ENCODE measurements at regions not wholly inside any gene's neighbourhood (a gene's known extent, or its start where the extent isn't known, plus 50 kb on each side); places are given as distances from the start of the nearest gene placed in this dataset.

DNA sequence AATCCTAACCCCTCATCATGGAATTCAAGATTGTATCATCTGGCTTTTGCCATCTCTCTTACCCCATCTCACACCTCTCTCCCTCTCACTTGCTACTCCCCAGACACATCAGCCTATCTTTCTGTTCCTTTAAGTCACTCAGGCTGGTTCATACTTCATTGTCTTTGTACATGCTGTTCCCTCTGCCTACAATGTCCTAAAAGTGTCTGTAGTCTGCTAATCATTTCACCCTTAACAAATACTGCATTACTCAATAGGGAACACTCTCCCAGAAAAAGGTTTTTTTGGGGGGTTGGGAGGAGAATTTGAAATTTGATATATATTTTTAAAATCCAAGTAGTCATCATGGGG, 146.2 kb upstream of the KLF7 start:
- no TSS peak for BruUV-seq (replicated peaks)
- TF ChIP-seq, protein P1, sequence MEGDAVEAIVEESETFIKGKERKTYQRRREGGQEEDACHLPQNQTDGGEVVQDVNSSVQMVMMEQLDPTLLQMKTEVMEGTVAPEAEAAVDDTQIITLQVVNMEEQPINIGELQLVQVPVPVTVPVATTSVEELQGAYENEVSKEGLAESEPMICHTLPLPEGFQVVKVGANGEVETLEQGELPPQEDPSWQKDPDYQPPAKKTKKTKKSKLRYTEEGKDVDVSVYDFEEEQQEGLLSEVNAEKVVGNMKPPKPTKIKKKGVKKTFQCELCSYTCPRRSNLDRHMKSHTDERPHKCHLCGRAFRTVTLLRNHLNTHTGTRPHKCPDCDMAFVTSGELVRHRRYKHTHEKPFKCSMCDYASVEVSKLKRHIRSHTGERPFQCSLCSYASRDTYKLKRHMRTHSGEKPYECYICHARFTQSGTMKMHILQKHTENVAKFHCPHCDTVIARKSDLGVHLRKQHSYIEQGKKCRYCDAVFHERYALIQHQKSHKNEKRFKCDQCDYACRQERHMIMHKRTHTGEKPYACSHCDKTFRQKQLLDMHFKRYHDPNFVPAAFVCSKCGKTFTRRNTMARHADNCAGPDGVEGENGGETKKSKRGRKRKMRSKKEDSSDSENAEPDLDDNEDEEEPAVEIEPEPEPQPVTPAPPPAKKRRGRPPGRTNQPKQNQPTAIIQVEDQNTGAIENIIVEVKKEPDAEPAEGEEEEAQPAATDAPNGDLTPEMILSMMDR (IDR thresholded peaks at IDR 0.05; ENCODE audit: unreplicated experiment), result no peak
- no peaks in the 10 kb centered on the region for H3K36me3 Mint-ChIP-seq (ENCODE audit: insufficient read depth, unreplicated experiment)
- no peak for DNase-seq
- H3K4me1 Mint-ChIP-seq (ENCODE audit: low read depth, unreplicated experiment), result no peaks in the 10 kb centered on the region
- CTCF ChIA-PET, result no interaction called here
- no peak overlapping the region for H3K4me3 Mint-ChIP-seq (ENCODE audit: low read depth, unreplicated experiment)
- H3K27ac Mint-ChIP-seq (ENCODE audit: unreplicated experiment), result no peak overlapping the region
- H3K27me3 Mint-ChIP-seq (ENCODE audit: unreplicated experiment), result no peaks in the 10 kb centered on the region
- no peaks in the 10 kb centered on the region for H3K9me3 Mint-ChIP-seq (ENCODE audit: low read depth, unreplicated experiment)
- intact Hi-C loops (cut with micrococcal nuclease; ENCODE audit: unreplicated experiment), result no loop called here

DNA sequence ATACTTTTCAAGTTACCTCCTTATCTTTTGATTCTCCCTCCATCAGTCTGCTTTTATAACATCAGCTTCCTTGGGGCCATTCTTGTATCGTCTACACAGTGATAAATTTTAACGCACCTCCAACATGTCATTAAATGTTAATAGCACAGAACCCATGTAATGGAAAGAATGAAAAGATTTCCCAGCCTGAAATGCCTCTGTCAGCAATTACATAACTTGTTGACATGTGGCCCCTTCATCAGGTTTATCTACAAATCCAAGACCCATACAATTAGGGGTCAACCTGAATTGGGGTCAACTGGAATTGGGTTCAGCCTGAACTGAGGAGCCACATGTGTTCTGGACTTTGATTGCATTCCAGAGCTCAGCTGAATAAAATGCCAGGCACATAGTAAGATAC, 148.2 kb upstream of the KLF7 start:
- Mint-ChIP-seq H3K27ac (ENCODE audit: unreplicated experiment) (no peak overlapping the region), H3K36me3 (ENCODE audit: insufficient read depth, unreplicated experiment) (no peaks in the 10 kb centered on the region), H3K4me1 (ENCODE audit: low read depth, unreplicated experiment) (no peaks in the 10 kb centered on the region), H3K27me3 (ENCODE audit: unreplicated experiment) (no peaks in the 10 kb centered on the region), H3K4me3 (ENCODE audit: low read depth, unreplicated experiment) (no peak overlapping the region), H3K9me3 (ENCODE audit: low read depth, unreplicated experiment) (no peaks in the 10 kb centered on the region)
- intact Hi-C loops (cut with micrococcal nuclease; ENCODE audit: unreplicated experiment), result no loop called here
- CTCF ChIA-PET, result no interaction called here
- TF ChIP-seq, protein P1 (IDR thresholded peaks at IDR 0.05; ENCODE audit: unreplicated experiment), result no peak
- BruUV-seq (replicated peaks), result no TSS peak
- DNase-seq, result no peak

GRCh38 chr2:207315131-207315530, 149.4 kb upstream of the KLF7 start:
- intact Hi-C loops (cut with micrococcal nuclease; ENCODE audit: unreplicated experiment), result no loop called here
- Mint-ChIP-seq H3K27ac (ENCODE audit: unreplicated experiment) (no peak overlapping the region), H3K36me3 (ENCODE audit: insufficient read depth, unreplicated experiment) (no peaks in the 10 kb centered on the region), H3K27me3 (ENCODE audit: unreplicated experiment) (no peaks in the 10 kb centered on the region), H3K9me3 (ENCODE audit: low read depth, unreplicated experiment) (no peaks in the 10 kb centered on the region), H3K4me1 (ENCODE audit: low read depth, unreplicated experiment) (no peaks in the 10 kb centered on the region), H3K4me3 (ENCODE audit: low read depth, unreplicated experiment) (no peak overlapping the region)
- CTCF ChIA-PET, result no interaction called here
- TF ChIP-seq, protein P1 (IDR thresholded peaks at IDR 0.05; ENCODE audit: unreplicated experiment), result no peak
- DNase-seq, result no peak
- no TSS peak for BruUV-seq (replicated peaks)

DNA sequence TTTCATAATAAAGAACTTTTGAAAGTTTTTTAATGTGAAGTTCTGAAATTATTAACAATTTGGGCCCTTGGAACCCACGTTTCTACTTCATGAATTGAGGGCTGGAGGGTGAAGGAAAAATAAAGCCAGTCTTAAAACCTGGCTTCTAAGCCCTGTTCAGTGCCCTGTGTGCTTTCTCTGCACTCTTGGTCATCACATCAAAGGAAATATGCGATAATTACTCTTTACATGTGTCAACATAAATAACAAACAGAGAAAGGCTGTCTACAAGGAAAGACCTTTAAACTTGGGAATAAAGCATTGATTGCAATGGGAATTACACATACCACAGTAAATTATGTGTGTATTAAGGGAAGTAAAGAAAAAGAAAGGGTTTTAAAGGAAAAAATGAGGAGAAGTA, 150.7 kb upstream of the KLF7 start:
- Mint-ChIP-seq H3K27me3 (ENCODE audit: unreplicated experiment) (no peaks in the 10 kb centered on the region), H3K4me1 (ENCODE audit: low read depth, unreplicated experiment) (no peaks in the 10 kb centered on the region), H3K4me3 (ENCODE audit: low read depth, unreplicated experiment) (no peak overlapping the region), H3K27ac (ENCODE audit: unreplicated experiment) (no peak overlapping the region), H3K9me3 (ENCODE audit: low read depth, unreplicated experiment) (no peaks in the 10 kb centered on the region), H3K36me3 (ENCODE audit: insufficient read depth, unreplicated experiment) (no peaks in the 10 kb centered on the region)
- CTCF ChIA-PET, result no interaction called here
- no peak for DNase-seq
- TF ChIP-seq, protein P1 (IDR thresholded peaks at IDR 0.05; ENCODE audit: unreplicated experiment), result no peak
- BruUV-seq (replicated peaks), result no TSS peak
- intact Hi-C loops (cut with micrococcal nuclease; ENCODE audit: unreplicated experiment), result no loop called here

- CTCF ChIA-PET, result no interaction called here
- DNase-seq, result no peak
- H3K9me3 Mint-ChIP-seq (ENCODE audit: low read depth, unreplicated experiment), result no peaks in the 10 kb centered on the region
- H3K27ac Mint-ChIP-seq (ENCODE audit: unreplicated experiment), result no peak overlapping the region
- no peaks in the 10 kb centered on the region for H3K4me1 Mint-ChIP-seq (ENCODE audit: low read depth, unreplicated experiment)
- no peaks in the 10 kb centered on the region for H3K36me3 Mint-ChIP-seq (ENCODE audit: insufficient read depth, unreplicated experiment)
- no TSS peak for BruUV-seq (replicated peaks)
- TF ChIP-seq, protein P1 (IDR thresholded peaks at IDR 0.05; ENCODE audit: unreplicated experiment), result no peak
- intact Hi-C loops (cut with micrococcal nuclease; ENCODE audit: unreplicated experiment), result no loop called here
- H3K27me3 Mint-ChIP-seq (ENCODE audit: unreplicated experiment), result no peaks in the 10 kb centered on the region
- H3K4me3 Mint-ChIP-seq (ENCODE audit: low read depth, unreplicated experiment), result no peak overlapping the region
These were observed 151.2 kb upstream of the KLF7 start for GRCh38 chr2:207316906-207317305.
